H1 (cell line): ENCODE measurements at regions not wholly inside any gene's neighbourhood (a gene's known extent, or its start where the extent isn't known, plus 50 kb on each side); places are given as distances from the start of the nearest gene placed in this dataset.

Experiments
- CTCF ChIA-PET: fragments of 300-600 bp; sonication (Branson Sonifier 250); formaldehyde crosslinking; loops from one replicate; lab custom pipeline; 2021; ENCODE audit not compliant: partially characterized antibody; lab: Charles Lee
- POLR2A ChIA-PET: fragments of 300-600 bp; sonication (Branson Sonifier 250); formaldehyde crosslinking; loops from one replicate; lab custom pipeline; 2021; ENCODE audit warnings: inconsistent platforms; ENCODE audit not compliant: partially characterized antibody; lab: Charles Lee
- DNase-seq, 2 experiments: peaks; one replicate each; pipeline versions ENCODE4 v3.0.0 to v3.0.0-alpha.2; 2010 to 2022; ENCODE audit warnings: low spot score in 2 of 2, low read depth in 1 of 2, mixed read lengths in 1 of 2
- FAIRE-seq: peaks from 2 replicates; lab custom pipeline; 2011; peaks lifted over from hg19 to GRCh38; lab: Jason Lieb, UNC
- H2AFZ ChIP-seq: 2 replicates; pipeline ENCODE4 v1.8.1; 2012; ENCODE audit warnings: low read length, inconsistent platforms
- H2AK5ac ChIP-seq: 2 replicates; pipeline ENCODE4 v1.6.1; 2013; ENCODE audit warnings: low read depth, low read length
- H2BK120ac ChIP-seq: replicated peaks from 2 replicates; pipeline ENCODE3; 2013; ENCODE audit warnings: low read depth, low read length, inconsistent platforms
- H2BK12ac ChIP-seq: 2 replicates; pipeline ENCODE4 v1.6.1; 2013; ENCODE audit warnings: low read depth, low read length
- H2BK15ac ChIP-seq: 2 replicates; pipeline ENCODE4 v1.6.1; 2013; ENCODE audit warnings: low read length
- H2BK20ac ChIP-seq: 2 replicates; pipeline ENCODE4 v1.6.1; 2013; ENCODE audit warnings: low read length
- H2BK5ac ChIP-seq: 2 replicates; pipeline ENCODE4 v1.6.1; 2013; ENCODE audit warnings: low read depth, low read length
- H3K14ac ChIP-seq: 2 replicates; pipeline ENCODE4 v1.6.1; 2013; ENCODE audit warnings: inconsistent platforms; ENCODE audit not compliant: insufficient read length
- H3K18ac ChIP-seq: 2 replicates; pipeline ENCODE4 v1.6.1; 2013; ENCODE audit warnings: low read length; ENCODE audit errors: extremely low read depth
- H3K23ac ChIP-seq: 2 replicates; pipeline ENCODE4 v1.6.1; 2013; ENCODE audit warnings: inconsistent platforms; ENCODE audit not compliant: insufficient read length
- H3K23me2 ChIP-seq: 2 replicates; pipeline ENCODE4 v1.6.1; 2013; ENCODE audit warnings: low read depth, low read length
- H3K27ac ChIP-seq: 2 replicates; pipeline ENCODE4 v1.6.1; 2011; ENCODE audit warnings: low read depth, low read length, inconsistent platforms
- H3K27me3 ChIP-seq, 4 experiments: replicated peaks in 1 of 4; 1 replicate in 1 of 4; 2 replicates in 3 of 4; pipeline versions ENCODE4 v1.6.1 to v1.8.1; 2011 to 2013; ENCODE audit warnings: low read length in 3 of 4, mild to moderate bottlenecking in 3 of 4, inconsistent platforms in 2 of 4, mixed read lengths in 2 of 4, moderate library complexity in 1 of 4; ENCODE audit not compliant: control insufficient read depth in 3 of 4, insufficient read depth in 3 of 4; ENCODE audit errors: extremely low read depth in 1 of 4
- H3K36me3 ChIP-seq, 4 experiments: 2 replicates each; pipeline versions ENCODE4 v1.6.1 to v1.8.1; 2011 to 2013; ENCODE audit warnings: mild to moderate bottlenecking in 4 of 4, low read length in 3 of 4, moderate library complexity in 2 of 4, control low read depth in 1 of 4, inconsistent platforms in 1 of 4; ENCODE audit not compliant: insufficient read depth in 4 of 4, control insufficient read depth in 2 of 4
- H3K4ac ChIP-seq: replicated peaks from 2 replicates; pipeline ENCODE3; 2013; ENCODE audit warnings: low read length, low read depth, mixed read lengths, inconsistent platforms; ENCODE audit not compliant: insufficient read length
- H3K4me1 ChIP-seq, 4 experiments: replicated peaks in 1 of 4; 1 replicate in 1 of 4; 2 replicates in 3 of 4; pipeline versions ENCODE4 v1.6.1 to v1.8.1; 2011 to 2013; ENCODE audit warnings: low read length in 3 of 4, inconsistent platforms in 2 of 4, mixed read lengths in 1 of 4; ENCODE audit not compliant: insufficient read depth in 4 of 4, control insufficient read depth in 3 of 4
- H3K4me2 ChIP-seq, 2 experiments: 2 replicates each; pipeline versions ENCODE4 v1.6.1 to v1.8.1; 2011 to 2013; ENCODE audit warnings: low read depth in 2 of 2, low read length in 2 of 2, control low read depth in 1 of 2, inconsistent platforms in 1 of 2, mild to moderate bottlenecking in 1 of 2; ENCODE audit not compliant: insufficient read depth in 1 of 2
- H3K4me3 ChIP-seq, 4 experiments: fragments of 200-600, 300-600 bp in 1 of 4; sonication (generic), shearing (Covaris generic), sonication (Bioruptor Twin) in 1 of 4; 2 replicates each; pipeline versions ENCODE4 v1.5.1 to v1.8.1; 2011 to 2016; ENCODE audit warnings: low read length in 4 of 4, low read depth in 3 of 4, control low read depth in 2 of 4, inconsistent platforms in 2 of 4, mild to moderate bottlenecking in 2 of 4, mixed read lengths in 1 of 4, moderate library complexity in 1 of 4; ENCODE audit not compliant: insufficient read depth in 2 of 4; ENCODE audit errors: extremely low read depth in 1 of 4
- H3K56ac ChIP-seq: replicated peaks from 2 replicates; pipeline ENCODE3; 2013; ENCODE audit warnings: low read depth, mild to moderate bottlenecking, mixed read lengths, low read length, inconsistent platforms; ENCODE audit not compliant: insufficient read length
- H3K79me1 ChIP-seq: 2 replicates; pipeline ENCODE4 v1.6.1; 2013; ENCODE audit warnings: low read depth, low read length, control low read depth
- H3K79me2 ChIP-seq, 2 experiments: 2 replicates each; pipeline versions ENCODE4 v1.6.1 to v1.8.1; 2012 to 2013; ENCODE audit warnings: low read length in 2 of 2, mild to moderate bottlenecking in 2 of 2, inconsistent platforms in 1 of 2; ENCODE audit not compliant: insufficient read depth in 2 of 2, control insufficient read depth in 1 of 2
- H3K9ac ChIP-seq, 4 experiments: replicated peaks in 1 of 4; 1 replicate in 1 of 4; 2 replicates in 3 of 4; pipeline versions ENCODE4 v1.6.1 to v1.8.1; 2011 to 2013; ENCODE audit warnings: low read depth in 3 of 4, low read length in 3 of 4, control low read depth in 2 of 4, mild to moderate bottlenecking in 2 of 4, moderate library complexity in 2 of 4, inconsistent platforms in 1 of 4; ENCODE audit errors: extremely low read depth in 1 of 4
- H3K9me3 ChIP-seq, 2 experiments: 2 replicates each; pipeline versions ENCODE4 v1.6.1 to v1.8.1; 2012 to 2013; ENCODE audit warnings: mild to moderate bottlenecking in 2 of 2, moderate library complexity in 2 of 2, control low read depth in 1 of 2, inconsistent platforms in 1 of 2, low read depth in 1 of 2, low read length in 1 of 2, mixed read lengths in 1 of 2; ENCODE audit not compliant: insufficient read depth in 2 of 2
- H4K20me1 ChIP-seq, 2 experiments: replicated peaks in 1 of 2; 2 replicates each; pipeline versions ENCODE3 to v1.8.1; 2011 to 2013; ENCODE audit warnings: inconsistent platforms in 2 of 2, low read length in 2 of 2, mild to moderate bottlenecking in 1 of 2; ENCODE audit not compliant: insufficient read depth in 2 of 2, control insufficient read depth in 1 of 2
- H4K5ac ChIP-seq: 2 replicates; pipeline ENCODE4 v1.6.1; 2013; ENCODE audit warnings: low read length, low read depth, mixed read lengths, inconsistent platforms; ENCODE audit not compliant: insufficient read length
- H4K8ac ChIP-seq: 2 replicates; pipeline ENCODE4 v1.8.0; 2013; ENCODE audit warnings: mild to moderate bottlenecking, moderate library complexity, low read length, inconsistent platforms; ENCODE audit not compliant: insufficient read depth; ENCODE audit errors: extremely low read depth
- H4K91ac ChIP-seq: replicated peaks from 2 replicates; pipeline ENCODE3; 2013; ENCODE audit warnings: low read length, mixed read lengths, inconsistent platforms; ENCODE audit not compliant: insufficient read length
- BCL11A ChIP-seq, 2 experiments: IDR thresholded peaks; one replicate each; pipeline ENCODE4 v1.6.1; 2011; ENCODE audit warnings: low read depth in 2 of 2, low read length in 2 of 2, mild to moderate bottlenecking in 2 of 2
- JUN ChIP-seq: IDR thresholded peaks from 2 replicates; pipeline ENCODE4 v1.6.1; 2011; ENCODE audit warnings: low read depth, mild to moderate bottlenecking, improper control_type of control experiment, low read length
- SRF ChIP-seq: IDR thresholded peaks from 2 replicates; pipeline ENCODE4 v1.6.1; 2011; ENCODE audit warnings: mild to moderate bottlenecking, low read depth, low read length, moderate library complexity
- WGBS, 2 experiments: shearing (Covaris generic) in 1 of 2; methylation state at CpG; one replicate each; pipeline versions ENCODE4 v1.1.6 to v1.1.7; 2013 to 2015; ENCODE audit warnings: low lambda C conversion rate in 2 of 2, mixed read lengths in 2 of 2, inconsistent platforms in 1 of 2, low coverage in 1 of 2, missing lambda C conversion rate in 1 of 2; ENCODE audit not compliant: insufficient replicate concordance in 2 of 2, insufficient coverage in 1 of 2, insufficient read length in 1 of 2; ENCODE audit errors: extremely low coverage in 1 of 2, missing lambda C conversion rate in 1 of 2; 5-methylcytosine and 5-hydroxymethylcytosine counted together

- H3K27ac ChIP-seq, result no peak overlapping the region
- no peaks in the 10 kb centered on the region for H3K9me3 ChIP-seq
- H3K36me3 ChIP-seq, result no peaks in the 10 kb centered on the region
- no peak overlapping the region for H3K56ac ChIP-seq
- CTCF ChIA-PET, result no interaction called here
- H3K4me3 ChIP-seq, result no peak overlapping the region
- no peaks in the 10 kb centered on the region for H4K20me1 ChIP-seq
- no peak overlapping the region for H4K91ac ChIP-seq
- no peak overlapping the region for H2AFZ ChIP-seq
- POLR2A ChIA-PET, result no interaction called here
- DNase-seq (no peak), FAIRE-seq (no peak)
- H2BK20ac ChIP-seq, result no peak overlapping the region
- H3K4me1 ChIP-seq, result peaks cover 4 to 8% (median 6%) of the 10 kb centered on the region in 4 experiments; a peak in 5 of 7 replicates
- H3K79me1 ChIP-seq, result no peaks in the 10 kb centered on the region
- H4K8ac ChIP-seq, result no peak overlapping the region
- H2BK15ac ChIP-seq, result no peak overlapping the region
- no peak overlapping the region for H2AK5ac ChIP-seq
- H2BK120ac ChIP-seq, result no peak overlapping the region
- H3K23ac ChIP-seq, result no peak overlapping the region
- H2BK12ac ChIP-seq, result no peak overlapping the region
- peaks cover 0 to 9% (median 4%) of the 10 kb centered on the region in 4 experiments; a peak in 3 of 7 replicates for H3K27me3 ChIP-seq
- whole genome bisulfite sequencing, 2 experiments, result 89% methylated on average over 2 of the region's 2 CpGs; no CpG with 5 or more reads in 1 of the 2 experiments
- H3K18ac ChIP-seq, result no peak overlapping the region
- H4K5ac ChIP-seq, result no peak overlapping the region
- H3K9ac ChIP-seq, result no peak overlapping the region
- no peak overlapping the region for H2BK5ac ChIP-seq
- no peaks in the 10 kb centered on the region for H3K79me2 ChIP-seq
- peaks cover 4% of the 10 kb centered on the region; the same call in 1 of the 2 replicates for H3K23me2 ChIP-seq
- no peak overlapping the region for H3K4ac ChIP-seq
- H3K14ac ChIP-seq, result no peak overlapping the region
- H3K4me2 ChIP-seq, result no peak overlapping the region
- TF ChIP-seq JUN, result no peak
- TF ChIP-seq SRF, result no peak
- no peak for TF ChIP-seq BCL11A (IDR thresholded peaks at IDR 0.05; ENCODE audit: low read depth in 2 of 2, low read length in 2 of 2)
These were observed 284.1 kb downstream of the ELAVL2 start for GRCh38 chr9:23541976-23542375.
